ENCODE measurements at regions not wholly inside any gene's neighbourhood (a gene's known extent, or its start where the extent isn't known, plus 50 kb on each side); places are given as distances from the start of the nearest gene placed in this dataset.

DNA sequence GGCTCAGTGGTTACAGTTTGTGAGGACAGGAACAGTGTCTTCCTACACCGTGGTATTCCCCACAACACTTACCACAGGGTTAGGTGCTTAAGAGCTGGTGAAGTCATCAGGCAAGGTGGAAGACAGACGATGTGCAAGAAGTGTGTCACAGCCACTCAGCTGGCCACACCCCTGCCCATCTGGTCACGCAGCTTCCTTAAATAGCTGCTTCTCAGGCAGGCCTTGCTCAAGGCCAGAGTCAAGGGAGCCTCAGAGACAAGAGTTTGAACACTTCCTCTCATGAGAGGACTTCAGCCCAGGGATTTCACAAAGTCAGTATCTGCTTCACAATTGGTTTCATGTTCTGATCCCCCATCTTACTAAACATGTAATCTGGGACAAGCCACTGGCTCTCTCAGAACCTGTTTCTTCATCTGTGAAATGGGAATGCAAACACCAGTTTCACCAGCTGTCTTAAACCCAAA lies 80.3 kb upstream of the FRY start:
- no peak for TF ChIP-seq POLR2A (IDR thresholded peaks at IDR 0.05)
- TF ChIP-seq, protein P1, sequence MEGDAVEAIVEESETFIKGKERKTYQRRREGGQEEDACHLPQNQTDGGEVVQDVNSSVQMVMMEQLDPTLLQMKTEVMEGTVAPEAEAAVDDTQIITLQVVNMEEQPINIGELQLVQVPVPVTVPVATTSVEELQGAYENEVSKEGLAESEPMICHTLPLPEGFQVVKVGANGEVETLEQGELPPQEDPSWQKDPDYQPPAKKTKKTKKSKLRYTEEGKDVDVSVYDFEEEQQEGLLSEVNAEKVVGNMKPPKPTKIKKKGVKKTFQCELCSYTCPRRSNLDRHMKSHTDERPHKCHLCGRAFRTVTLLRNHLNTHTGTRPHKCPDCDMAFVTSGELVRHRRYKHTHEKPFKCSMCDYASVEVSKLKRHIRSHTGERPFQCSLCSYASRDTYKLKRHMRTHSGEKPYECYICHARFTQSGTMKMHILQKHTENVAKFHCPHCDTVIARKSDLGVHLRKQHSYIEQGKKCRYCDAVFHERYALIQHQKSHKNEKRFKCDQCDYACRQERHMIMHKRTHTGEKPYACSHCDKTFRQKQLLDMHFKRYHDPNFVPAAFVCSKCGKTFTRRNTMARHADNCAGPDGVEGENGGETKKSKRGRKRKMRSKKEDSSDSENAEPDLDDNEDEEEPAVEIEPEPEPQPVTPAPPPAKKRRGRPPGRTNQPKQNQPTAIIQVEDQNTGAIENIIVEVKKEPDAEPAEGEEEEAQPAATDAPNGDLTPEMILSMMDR (IDR thresholded peaks at IDR 0.05), result no peak
